SK-N-SH treated with all-trans-retinoic acid at 6 μM for 48 hours (cell line): ENCODE measurements at regions not wholly inside any gene's neighbourhood (a gene's known extent, or its start where the extent isn't known, plus 50 kb on each side); places are given as distances from the start of the nearest gene placed in this dataset.

ENCODE experiments used
- ARNTL ChIP-seq: fragments of 450-650 bp; formaldehyde crosslinking; IDR thresholded peaks from 2 replicates; pipeline ENCODE4 v1.5.0; 2020; ENCODE audit warnings: low read depth, mild to moderate bottlenecking, moderate library complexity, borderline replicate concordance
- CSRNP3 ChIP-seq: fragments of 250-450 bp; sonication (Bioruptor Pico); IDR thresholded peaks from 2 replicates; pipeline ENCODE4 v1.5.1; 2021; ENCODE audit warnings: mild to moderate bottlenecking, moderate library complexity
- ESRRG ChIP-seq: fragments of 250-450 bp; sonication (Bioruptor Pico); IDR thresholded peaks from 2 replicates; pipeline ENCODE4 v1.6.1; 2021; ENCODE audit warnings: mild to moderate bottlenecking
- GLIS3 ChIP-seq: fragments of 250-450 bp; sonication (Bioruptor Pico); IDR thresholded peaks from 2 replicates; pipeline ENCODE4 v1.5.0; 2020; ENCODE audit warnings: mild to moderate bottlenecking, moderate library complexity
- PPARA ChIP-seq: fragments of 250-450 bp; sonication (Bioruptor Pico); IDR thresholded peaks from 2 replicates; pipeline ENCODE4 v1.5.0; 2020; ENCODE audit warnings: mild to moderate bottlenecking, borderline replicate concordance
- RARB ChIP-seq: fragments of 250-450 bp; sonication (Bioruptor Pico); IDR thresholded peaks from 2 replicates; pipeline ENCODE4 v1.8.0; 2021; ENCODE audit warnings: mild to moderate bottlenecking, moderate library complexity
- ZFP30 ChIP-seq: fragments of 450-650 bp; formaldehyde crosslinking; IDR thresholded peaks from 2 replicates; pipeline ENCODE4 v1.5.0; 2022; ENCODE audit warnings: mild to moderate bottlenecking, moderate library complexity
- ZNF565 ChIP-seq: fragments of 450-650 bp; formaldehyde crosslinking; conservative IDR thresholded peaks from 2 replicates; pipeline ENCODE4 v1.5.0; 2020; ENCODE audit warnings: low read depth, mild to moderate bottlenecking, moderate library complexity

- TF ChIP-seq RARB (no peak), PPARA (CRISPR knock-in tag) (no peak), ZFP30 (no peak), CSRNP3 (CRISPR knock-in tag) (no peak), ZNF565 (CRISPR knock-in tag) (no peak), ESRRG (no peak), GLIS3 (CRISPR knock-in tag) (no peak), ARNTL (CRISPR knock-in tag) (no peak)
Measured at GRCh38 chr4:116627545-116627944, 457.8 kb downstream of the TRAM1L1 start.
